ENCODE measurements at regions not wholly inside any gene's neighbourhood (a gene's known extent, or its start where the extent isn't known, plus 50 kb on each side); places are given as distances from the start of the nearest gene placed in this dataset.

GRCh38 chr1:38293567-38293966, 247.0 kb upstream of the POU3F1 start:
- DNase-seq (ENCODE audit: insufficient read length, low spot score): no peak
- no peak for FAIRE-seq
- TF ChIP-seq CTCF (IDR thresholded peaks at IDR 0.05; ENCODE audit: insufficient read depth, missing control alignments): no peak

- no peak for DNase-seq (ENCODE audit: insufficient read length, low spot score)
- no peak for TF ChIP-seq CTCF (IDR thresholded peaks at IDR 0.05; ENCODE audit: insufficient read depth, missing control alignments)
- no peak for FAIRE-seq
Measured at GRCh38 chr1:38292969-38293368, 246.4 kb upstream of the POU3F1 start.

- FAIRE-seq: no peak
- no peak for TF ChIP-seq CTCF (IDR thresholded peaks at IDR 0.05; ENCODE audit: insufficient read depth, missing control alignments)
- no peak for DNase-seq (ENCODE audit: insufficient read length, low spot score)
Measured at GRCh38 chr1:38291906-38292521, 245.4 kb upstream of the POU3F1 start.

- DNase-seq (ENCODE audit: insufficient read length, low spot score): no peak
- TF ChIP-seq CTCF (IDR thresholded peaks at IDR 0.05; ENCODE audit: insufficient read depth, missing control alignments): no peak
- FAIRE-seq: no peak
Measured at GRCh38 chr1:38291336-38291735, 244.7 kb upstream of the POU3F1 start.

- DNase-seq (ENCODE audit: insufficient read length, low spot score) (no peak), FAIRE-seq (no peak)
- no peak for TF ChIP-seq CTCF (IDR thresholded peaks at IDR 0.05; ENCODE audit: insufficient read depth, missing control alignments)
Measured at GRCh38 chr1:38289034-38289433, 242.4 kb upstream of the POU3F1 start.

- no peak for TF ChIP-seq CTCF (IDR thresholded peaks at IDR 0.05; ENCODE audit: insufficient read depth, missing control alignments)
- FAIRE-seq (no peak), DNase-seq (ENCODE audit: insufficient read length, low spot score) (no peak)
Measured at GRCh38 chr1:38287547-38287946, 241.0 kb upstream of the POU3F1 start.

- no peak for TF ChIP-seq CTCF (IDR thresholded peaks at IDR 0.05; ENCODE audit: insufficient read depth, missing control alignments)
- FAIRE-seq (no peak), DNase-seq (ENCODE audit: insufficient read length, low spot score) (no peak)
Measured at GRCh38 chr1:38287036-38287435, 240.4 kb upstream of the POU3F1 start.

Measured in D721Med (cell line).